ENCODE measurements at regions not wholly inside any gene's neighbourhood (a gene's known extent, or its start where the extent isn't known, plus 50 kb on each side); places are given as distances from the start of the nearest gene placed in this dataset.

GRCh38 chr15:87200149-87200548 is 1056.4 kb downstream of the NTRK3 start:
- intact Hi-C loops (cut with DNase I), result no loop called here

DNA sequence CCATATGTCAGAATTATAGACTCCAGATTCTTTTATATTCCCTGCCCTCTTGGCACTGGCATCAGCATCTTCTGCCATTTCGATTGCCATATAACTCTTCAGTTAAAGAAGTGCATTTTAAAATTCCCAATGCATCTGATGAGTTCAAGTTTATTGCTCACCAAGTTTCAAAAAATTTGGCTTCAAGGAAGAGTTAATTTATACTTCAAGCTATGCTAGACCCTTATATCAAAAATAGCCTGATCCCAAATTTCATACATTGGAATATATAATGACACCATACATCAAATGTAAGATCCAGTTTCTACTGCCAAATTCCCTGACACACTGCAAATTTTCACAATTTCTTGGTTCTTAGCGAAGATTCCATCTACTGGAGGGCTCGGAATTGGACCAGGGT is 1058.6 kb downstream of the NTRK3 start:
- intact Hi-C loops (cut with DNase I), result no loop called here
- TF ChIP-seq, protein P1, sequence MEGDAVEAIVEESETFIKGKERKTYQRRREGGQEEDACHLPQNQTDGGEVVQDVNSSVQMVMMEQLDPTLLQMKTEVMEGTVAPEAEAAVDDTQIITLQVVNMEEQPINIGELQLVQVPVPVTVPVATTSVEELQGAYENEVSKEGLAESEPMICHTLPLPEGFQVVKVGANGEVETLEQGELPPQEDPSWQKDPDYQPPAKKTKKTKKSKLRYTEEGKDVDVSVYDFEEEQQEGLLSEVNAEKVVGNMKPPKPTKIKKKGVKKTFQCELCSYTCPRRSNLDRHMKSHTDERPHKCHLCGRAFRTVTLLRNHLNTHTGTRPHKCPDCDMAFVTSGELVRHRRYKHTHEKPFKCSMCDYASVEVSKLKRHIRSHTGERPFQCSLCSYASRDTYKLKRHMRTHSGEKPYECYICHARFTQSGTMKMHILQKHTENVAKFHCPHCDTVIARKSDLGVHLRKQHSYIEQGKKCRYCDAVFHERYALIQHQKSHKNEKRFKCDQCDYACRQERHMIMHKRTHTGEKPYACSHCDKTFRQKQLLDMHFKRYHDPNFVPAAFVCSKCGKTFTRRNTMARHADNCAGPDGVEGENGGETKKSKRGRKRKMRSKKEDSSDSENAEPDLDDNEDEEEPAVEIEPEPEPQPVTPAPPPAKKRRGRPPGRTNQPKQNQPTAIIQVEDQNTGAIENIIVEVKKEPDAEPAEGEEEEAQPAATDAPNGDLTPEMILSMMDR (IDR thresholded peaks at IDR 0.05), result no peak
- no peaks in the 10 kb centered on the region for H3K36me3 ChIP-seq
- DNase-seq (ENCODE audit: low spot score in 2 of 2), result no peak
- no peak overlapping the region for H3K27ac ChIP-seq
- no peaks in the 10 kb centered on the region for H3K9me3 ChIP-seq
- H3K4me1 ChIP-seq, result no peaks in the 10 kb centered on the region
- no peak overlapping the region for H3K4me3 ChIP-seq
- H3K27me3 ChIP-seq, result no peaks in the 10 kb centered on the region

More at GRCh38 chr15:87200149-87200548, 1056.4 kb downstream of the NTRK3 start:
- Histone ChIP-seq H3K4me3 (no peak overlapping the region), H3K4me1 (no peaks in the 10 kb centered on the region), H3K9me3 (no peaks in the 10 kb centered on the region), H3K36me3 (no peaks in the 10 kb centered on the region), H3K27ac (no peak overlapping the region), H3K27me3 (no peaks in the 10 kb centered on the region)
- TF ChIP-seq, protein P1 (IDR thresholded peaks at IDR 0.05), result no peak
- no peak for DNase-seq (ENCODE audit: low spot score in 2 of 2)

DNA sequence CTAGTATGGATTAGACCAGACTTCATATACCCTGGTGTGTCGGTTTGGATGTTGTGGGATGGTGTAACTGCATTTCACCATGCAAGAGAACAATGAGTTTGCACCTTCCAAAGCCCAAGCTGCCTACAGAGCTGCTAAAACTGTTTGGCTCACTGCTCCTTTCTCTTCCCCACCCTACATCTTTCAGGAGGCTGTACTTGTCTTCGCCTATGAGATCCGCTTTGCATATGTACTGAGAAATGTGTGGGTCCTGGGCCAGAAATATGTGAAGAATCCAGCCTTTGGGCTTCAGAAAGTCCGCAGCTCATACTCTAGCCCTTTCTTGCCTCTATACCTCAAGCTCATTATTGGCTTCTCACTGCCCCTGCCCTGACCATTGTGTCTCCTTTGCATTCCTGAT is 1060.0 kb downstream of the NTRK3 start:
- TF ChIP-seq, protein P1 (IDR thresholded peaks at IDR 0.05), result no peak
- no peak overlapping the region for H3K4me3 ChIP-seq
- no peaks in the 10 kb centered on the region for H3K9me3 ChIP-seq
- intact Hi-C loops (cut with DNase I), result no loop called here
- no peaks in the 10 kb centered on the region for H3K4me1 ChIP-seq
- H3K36me3 ChIP-seq, result no peaks in the 10 kb centered on the region
- no peak overlapping the region for H3K27ac ChIP-seq
- H3K27me3 ChIP-seq, result no peaks in the 10 kb centered on the region
- DNase-seq (ENCODE audit: low spot score in 2 of 2), result no peak

GRCh38 chr15:87193481-87193880 is 1063.1 kb downstream of the NTRK3 start:
- TF ChIP-seq, protein P1 (IDR thresholded peaks at IDR 0.05), result no peak
- intact Hi-C loops (cut with DNase I), result no loop called here
- Histone ChIP-seq H3K27me3 (no peaks in the 10 kb centered on the region), H3K4me1 (no peaks in the 10 kb centered on the region), H3K27ac (no peak overlapping the region), H3K4me3 (no peak overlapping the region), H3K9me3 (no peaks in the 10 kb centered on the region), H3K36me3 (no peaks in the 10 kb centered on the region)
- no peak for DNase-seq (ENCODE audit: low spot score in 2 of 2)

DNA sequence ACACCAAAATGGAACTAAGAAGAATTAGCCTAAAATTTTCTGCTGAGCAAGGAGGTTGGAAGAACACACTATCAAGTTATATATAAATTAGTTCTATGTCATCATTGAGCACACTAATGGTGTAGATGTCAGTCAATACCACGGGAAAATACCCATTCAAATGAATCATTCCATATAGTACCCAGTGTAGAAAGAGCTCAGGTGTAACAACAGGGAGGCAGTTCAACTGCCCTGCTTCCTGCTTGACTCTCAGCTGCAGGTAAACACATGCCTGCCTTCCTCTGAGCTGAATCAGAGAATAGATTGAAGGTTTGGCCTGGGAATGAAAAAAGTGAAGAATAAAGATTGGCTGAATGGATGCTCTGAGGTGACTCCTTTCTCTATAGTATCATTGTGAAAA is 1088.0 kb downstream of the AGBL1 start:
- intact Hi-C loops (cut with DNase I), result no loop called here
- Histone ChIP-seq H3K36me3 (no peaks in the 10 kb centered on the region), H3K4me1 (no peaks in the 10 kb centered on the region), H3K9me3 (no peaks in the 10 kb centered on the region), H3K4me3 (no peak overlapping the region), H3K27ac (no peak overlapping the region), H3K27me3 (no peaks in the 10 kb centered on the region)
- TF ChIP-seq, protein P1 (IDR thresholded peaks at IDR 0.05), result no peak
- DNase-seq (ENCODE audit: low spot score in 2 of 2), result no peak

DNA sequence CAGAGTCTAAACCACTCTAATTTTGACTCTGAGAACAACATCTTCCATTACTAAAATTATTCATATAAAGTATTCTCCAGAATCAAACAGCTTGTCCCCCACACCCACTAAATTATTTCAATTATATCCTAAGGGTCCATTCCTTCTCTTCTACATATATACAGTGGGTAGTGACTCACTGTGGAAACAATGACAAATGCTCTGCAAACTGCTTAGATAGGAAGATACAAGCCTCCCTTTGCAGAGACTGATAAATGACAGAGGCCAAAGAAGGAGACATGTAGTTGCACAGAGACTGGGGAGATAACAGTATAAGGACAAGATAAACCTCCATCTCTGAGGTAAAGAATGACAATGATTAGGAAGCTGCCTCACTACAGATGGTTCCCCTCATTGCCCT is 1087.4 kb downstream of the AGBL1 start:
- no peak for DNase-seq (ENCODE audit: low spot score in 2 of 2)
- H3K4me1 ChIP-seq, result no peaks in the 10 kb centered on the region
- no peaks in the 10 kb centered on the region for H3K36me3 ChIP-seq
- H3K27me3 ChIP-seq, result no peaks in the 10 kb centered on the region
- H3K4me3 ChIP-seq, result no peak overlapping the region
- no peak overlapping the region for H3K27ac ChIP-seq
- TF ChIP-seq, protein P1 (IDR thresholded peaks at IDR 0.05), result no peak
- intact Hi-C loops (cut with DNase I), result no loop called here
- H3K9me3 ChIP-seq, result no peaks in the 10 kb centered on the region

Measured in ascending aorta (tissue), 2 donors.